GM23338 (cell line): ENCODE measurements at regions not wholly inside any gene's neighbourhood (a gene's known extent, or its start where the extent isn't known, plus 50 kb on each side); places are given as distances from the start of the nearest gene placed in this dataset.

Experiments
- EZH2phosphoT487 ChIP-seq: fragments of 200-600 bp; sonication (generic); IDR thresholded peaks from one replicate; pipeline ENCODE4 v1.8.1; 2018; ENCODE audit warnings: antibody characterized with exemption; ENCODE audit not compliant: unreplicated experiment
- TF ChIP-seq, protein P1 (sequence below): IDR thresholded peaks from one replicate; pipeline ENCODE4 v1.6.1; 2018; ENCODE audit warnings: antibody characterized with exemption; ENCODE audit not compliant: unreplicated experiment
- TF ChIP-seq, protein P2 (sequence below): IDR thresholded peaks from 2 replicates; pipeline ENCODE4 v1.6.1; 2016; ENCODE audit warnings: antibody characterized with exemption
- TF ChIP-seq, protein P3 (sequence below), 2 experiments: fragments of 200-600 bp in 1 of 2; sonication (generic) in 1 of 2; conservative IDR thresholded peaks; 2 replicates each; pipeline versions ENCODE4 v1.5.1 to v1.6.1; 2016 to 2017; ENCODE audit warnings: antibody characterized with exemption in 2 of 2, low read depth in 2 of 2, mild to moderate bottlenecking in 2 of 2, moderate library complexity in 1 of 2

DNA sequence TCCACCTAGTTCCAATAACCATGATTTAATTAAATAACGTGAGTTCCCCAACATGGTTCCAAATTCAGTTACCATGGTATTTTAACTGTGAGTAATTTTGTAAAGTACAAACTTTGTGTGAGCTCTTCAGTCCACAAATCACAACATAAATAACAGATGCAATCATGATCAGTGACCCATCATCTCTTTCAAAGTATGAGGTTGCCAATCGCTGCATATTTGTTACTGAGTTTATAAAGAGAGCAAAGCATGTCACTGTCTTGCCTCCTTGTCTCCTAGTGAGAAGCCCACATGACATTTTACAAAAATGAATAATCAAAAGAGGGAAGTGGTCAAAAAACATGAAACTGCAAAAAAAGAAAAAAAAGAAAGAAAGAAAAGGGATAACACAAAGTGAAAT, 69.1 kb upstream of the PDSS1 start:
- TF ChIP-seq, protein P1, sequence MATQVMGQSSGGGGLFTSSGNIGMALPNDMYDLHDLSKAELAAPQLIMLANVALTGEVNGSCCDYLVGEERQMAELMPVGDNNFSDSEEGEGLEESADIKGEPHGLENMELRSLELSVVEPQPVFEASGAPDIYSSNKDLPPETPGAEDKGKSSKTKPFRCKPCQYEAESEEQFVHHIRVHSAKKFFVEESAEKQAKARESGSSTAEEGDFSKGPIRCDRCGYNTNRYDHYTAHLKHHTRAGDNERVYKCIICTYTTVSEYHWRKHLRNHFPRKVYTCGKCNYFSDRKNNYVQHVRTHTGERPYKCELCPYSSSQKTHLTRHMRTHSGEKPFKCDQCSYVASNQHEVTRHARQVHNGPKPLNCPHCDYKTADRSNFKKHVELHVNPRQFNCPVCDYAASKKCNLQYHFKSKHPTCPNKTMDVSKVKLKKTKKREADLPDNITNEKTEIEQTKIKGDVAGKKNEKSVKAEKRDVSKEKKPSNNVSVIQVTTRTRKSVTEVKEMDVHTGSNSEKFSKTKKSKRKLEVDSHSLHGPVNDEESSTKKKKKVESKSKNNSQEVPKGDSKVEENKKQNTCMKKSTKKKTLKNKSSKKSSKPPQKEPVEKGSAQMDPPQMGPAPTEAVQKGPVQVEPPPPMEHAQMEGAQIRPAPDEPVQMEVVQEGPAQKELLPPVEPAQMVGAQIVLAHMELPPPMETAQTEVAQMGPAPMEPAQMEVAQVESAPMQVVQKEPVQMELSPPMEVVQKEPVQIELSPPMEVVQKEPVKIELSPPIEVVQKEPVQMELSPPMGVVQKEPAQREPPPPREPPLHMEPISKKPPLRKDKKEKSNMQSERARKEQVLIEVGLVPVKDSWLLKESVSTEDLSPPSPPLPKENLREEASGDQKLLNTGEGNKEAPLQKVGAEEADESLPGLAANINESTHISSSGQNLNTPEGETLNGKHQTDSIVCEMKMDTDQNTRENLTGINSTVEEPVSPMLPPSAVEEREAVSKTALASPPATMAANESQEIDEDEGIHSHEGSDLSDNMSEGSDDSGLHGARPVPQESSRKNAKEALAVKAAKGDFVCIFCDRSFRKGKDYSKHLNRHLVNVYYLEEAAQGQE = no peak
- TF ChIP-seq, protein P2, sequence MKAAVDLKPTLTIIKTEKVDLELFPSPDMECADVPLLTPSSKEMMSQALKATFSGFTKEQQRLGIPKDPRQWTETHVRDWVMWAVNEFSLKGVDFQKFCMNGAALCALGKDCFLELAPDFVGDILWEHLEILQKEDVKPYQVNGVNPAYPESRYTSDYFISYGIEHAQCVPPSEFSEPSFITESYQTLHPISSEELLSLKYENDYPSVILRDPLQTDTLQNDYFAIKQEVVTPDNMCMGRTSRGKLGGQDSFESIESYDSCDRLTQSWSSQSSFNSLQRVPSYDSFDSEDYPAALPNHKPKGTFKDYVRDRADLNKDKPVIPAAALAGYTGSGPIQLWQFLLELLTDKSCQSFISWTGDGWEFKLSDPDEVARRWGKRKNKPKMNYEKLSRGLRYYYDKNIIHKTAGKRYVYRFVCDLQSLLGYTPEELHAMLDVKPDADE = no peak
- TF ChIP-seq EZH2phosphoT487 = no peak
- TF ChIP-seq, protein P3, sequence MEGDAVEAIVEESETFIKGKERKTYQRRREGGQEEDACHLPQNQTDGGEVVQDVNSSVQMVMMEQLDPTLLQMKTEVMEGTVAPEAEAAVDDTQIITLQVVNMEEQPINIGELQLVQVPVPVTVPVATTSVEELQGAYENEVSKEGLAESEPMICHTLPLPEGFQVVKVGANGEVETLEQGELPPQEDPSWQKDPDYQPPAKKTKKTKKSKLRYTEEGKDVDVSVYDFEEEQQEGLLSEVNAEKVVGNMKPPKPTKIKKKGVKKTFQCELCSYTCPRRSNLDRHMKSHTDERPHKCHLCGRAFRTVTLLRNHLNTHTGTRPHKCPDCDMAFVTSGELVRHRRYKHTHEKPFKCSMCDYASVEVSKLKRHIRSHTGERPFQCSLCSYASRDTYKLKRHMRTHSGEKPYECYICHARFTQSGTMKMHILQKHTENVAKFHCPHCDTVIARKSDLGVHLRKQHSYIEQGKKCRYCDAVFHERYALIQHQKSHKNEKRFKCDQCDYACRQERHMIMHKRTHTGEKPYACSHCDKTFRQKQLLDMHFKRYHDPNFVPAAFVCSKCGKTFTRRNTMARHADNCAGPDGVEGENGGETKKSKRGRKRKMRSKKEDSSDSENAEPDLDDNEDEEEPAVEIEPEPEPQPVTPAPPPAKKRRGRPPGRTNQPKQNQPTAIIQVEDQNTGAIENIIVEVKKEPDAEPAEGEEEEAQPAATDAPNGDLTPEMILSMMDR (conservative IDR thresholded peaks at IDR 0.05; ENCODE audit: low read depth in 2 of 2) = no peak
